MM.1S (cell line): ENCODE measurements at regions not wholly inside any gene's neighbourhood (a gene's known extent, or its start where the extent isn't known, plus 50 kb on each side); places are given as distances from the start of the nearest gene placed in this dataset.

Experiments used
- CTCF ChIP-seq: fragments of 300-600 bp; sonication (generic); IDR thresholded peaks from 2 replicates; pipeline ENCODE4 v1.5.1; 2016; ENCODE audit warnings: antibody characterized with exemption, low read length, mixed read lengths
- EZH2 ChIP-seq: fragments of 300-600 bp; sonication (generic); optimal IDR thresholded peaks from 2 replicates; pipeline ENCODE3; 2017; ENCODE audit warnings: low read depth, mild to moderate bottlenecking, antibody characterized with exemption, low read length, mixed read lengths
- EZH2phosphoT487 ChIP-seq: fragments of 300-600 bp; sonication (generic); IDR thresholded peaks from 2 replicates; pipeline ENCODE4 v1.6.1; 2018; ENCODE audit warnings: antibody characterized with exemption, low read length

- no peak for TF ChIP-seq CTCF
- TF ChIP-seq EZH2phosphoT487 = no peak
- no peak for TF ChIP-seq EZH2
Observed at GRCh38 chr2:207227749-207228145, 62.0 kb upstream of the KLF7 start.
